IPS DF 4.7 (cell line): ENCODE measurements at regions not wholly inside any gene's neighbourhood (a gene's known extent, or its start where the extent isn't known, plus 50 kb on each side); places are given as distances from the start of the nearest gene placed in this dataset.
"Not testable (repeated sequence)": the region's sequence is repeated elsewhere in the genome, so short reads cannot be mapped to it uniquely, and the experiment has no call there.

ENCODE experiments used
- DNase-seq: peaks from one replicate; pipeline ENCODE4 v3.0.0-alpha.2; 2013; ENCODE audit warnings: low spot score; ENCODE audit errors: extremely low read depth

- not testable (repeated sequence) for DNase-seq
Measured at GRCh38 chr12:9312406-9313392, 104.5 kb upstream of the PZP start.

- DNase-seq: not testable (repeated sequence)
Measured at GRCh38 chr12:9311454-9311853, 103.3 kb upstream of the PZP start.

- DNase-seq: not testable (repeated sequence)
Measured at GRCh38 chr12:9310645-9311044, 102.5 kb upstream of the PZP start.

- not testable (repeated sequence) for DNase-seq
Measured at GRCh38 chr12:9309749-9310148, 101.6 kb upstream of the PZP start.

GRCh38 chr12:9308745-9309144, 100.5 kb upstream of the PZP start:
- not testable (repeated sequence) for DNase-seq

- DNase-seq: not testable (repeated sequence)
Measured at GRCh38 chr12:9308163-9308562, 100.0 kb upstream of the PZP start.

GRCh38 chr12:9307255-9307654, 99.1 kb upstream of the PZP start:
- not testable (repeated sequence) for DNase-seq

GRCh38 chr12:9306004-9306403, 97.8 kb upstream of the PZP start:
- DNase-seq: not testable (repeated sequence)

GRCh38 chr12:9304540-9304939, 96.3 kb upstream of the PZP start:
- not testable (repeated sequence) for DNase-seq

- not testable (repeated sequence) for DNase-seq
Measured at GRCh38 chr12:9295872-9296271, 87.7 kb upstream of the PZP start.

GRCh38 chr12:9294072-9294620, 86.0 kb upstream of the PZP start:
- DNase-seq: not testable (repeated sequence)

- DNase-seq: not testable (repeated sequence)
Measured at GRCh38 chr12:9293391-9293790, 85.2 kb upstream of the PZP start.

GRCh38 chr12:9289984-9290383, 81.8 kb upstream of the PZP start:
- DNase-seq: not testable (repeated sequence)

GRCh38 chr12:9284724-9285123, 76.5 kb upstream of the PZP start:
- not testable (repeated sequence) for DNase-seq

GRCh38 chr12:9284197-9284596, 76.0 kb upstream of the PZP start:
- not testable (repeated sequence) for DNase-seq

GRCh38 chr12:9283346-9284095, 75.3 kb upstream of the PZP start:
- DNase-seq: not testable (repeated sequence)

GRCh38 chr12:9276990-9277389, 68.8 kb upstream of the PZP start:
- no peak for DNase-seq

- DNase-seq: no peak
Measured at GRCh38 chr12:9273276-9273675, 65.1 kb upstream of the PZP start.

- no peak for DNase-seq
Measured at GRCh38 chr12:9271875-9272274, 63.7 kb upstream of the PZP start.

- DNase-seq: no peak
Measured at GRCh38 chr12:9264546-9264945, 56.4 kb upstream of the PZP start.

GRCh38 chr12:9260931-9261330, 52.7 kb upstream of the PZP start:
- no peak for DNase-seq

GRCh38 chr12:9258676-9259075, 50.5 kb upstream of the PZP start:
- no peak for DNase-seq
